ENCODE measurements at regions not wholly inside any gene's neighbourhood (a gene's known extent, or its start where the extent isn't known, plus 50 kb on each side); places are given as distances from the start of the nearest gene placed in this dataset.

- DNase-seq (ENCODE audit: extremely low spot score, unreplicated experiment), result no peak
- Mint-ChIP-seq H3K4me3 (ENCODE audit: unreplicated experiment) (no peak overlapping the region), H3K27ac (ENCODE audit: unreplicated experiment) (no peak overlapping the region), H3K9me3 (ENCODE audit: unreplicated experiment) (peaks cover 6% of the 10 kb centered on the region), H3K27me3 (ENCODE audit: unreplicated experiment) (no peaks in the 10 kb centered on the region), H3K4me1 (ENCODE audit: unreplicated experiment) (no peaks in the 10 kb centered on the region), H3K36me3 (ENCODE audit: unreplicated experiment) (no peaks in the 10 kb centered on the region)
- TF ChIP-seq CTCF (IDR thresholded peaks at IDR 0.05), result no peak
Measured at GRCh38 chr16:8431783-8432182, 158.5 kb downstream of the TMEM114 start.

- H3K27ac Mint-ChIP-seq (ENCODE audit: unreplicated experiment), result no peak overlapping the region
- no peak for TF ChIP-seq CTCF (IDR thresholded peaks at IDR 0.05)
- no peaks in the 10 kb centered on the region for H3K27me3 Mint-ChIP-seq (ENCODE audit: unreplicated experiment)
- no peak overlapping the region for H3K4me3 Mint-ChIP-seq (ENCODE audit: unreplicated experiment)
- peaks cover 7% of the 10 kb centered on the region for H3K9me3 Mint-ChIP-seq (ENCODE audit: unreplicated experiment)
- no peaks in the 10 kb centered on the region for H3K36me3 Mint-ChIP-seq (ENCODE audit: unreplicated experiment)
- no peaks in the 10 kb centered on the region for H3K4me1 Mint-ChIP-seq (ENCODE audit: unreplicated experiment)
- DNase-seq (ENCODE audit: extremely low spot score, unreplicated experiment), result no peak
Measured at GRCh38 chr16:8430401-8430800, 159.9 kb downstream of the TMEM114 start.

GRCh38 chr16:8426569-8426968, 163.7 kb downstream of the TMEM114 start:
- no peak for DNase-seq (ENCODE audit: extremely low spot score, unreplicated experiment)
- TF ChIP-seq CTCF (IDR thresholded peaks at IDR 0.05), result no peak
- no peaks in the 10 kb centered on the region for H3K36me3 Mint-ChIP-seq (ENCODE audit: unreplicated experiment)
- no peaks in the 10 kb centered on the region for H3K27me3 Mint-ChIP-seq (ENCODE audit: unreplicated experiment)
- no peak overlapping the region for H3K27ac Mint-ChIP-seq (ENCODE audit: unreplicated experiment)
- H3K9me3 Mint-ChIP-seq (ENCODE audit: unreplicated experiment), result peaks cover 6% of the 10 kb centered on the region
- no peaks in the 10 kb centered on the region for H3K4me1 Mint-ChIP-seq (ENCODE audit: unreplicated experiment)
- H3K4me3 Mint-ChIP-seq (ENCODE audit: unreplicated experiment), result no peak overlapping the region

GRCh38 chr16:8417145-8417544, 173.2 kb downstream of the TMEM114 start:
- Mint-ChIP-seq H3K27me3 (ENCODE audit: unreplicated experiment) (no peaks in the 10 kb centered on the region), H3K4me1 (ENCODE audit: unreplicated experiment) (no peaks in the 10 kb centered on the region), H3K36me3 (ENCODE audit: unreplicated experiment) (no peaks in the 10 kb centered on the region), H3K9me3 (ENCODE audit: unreplicated experiment) (peaks cover 30% of the 10 kb centered on the region), H3K4me3 (ENCODE audit: unreplicated experiment) (no peak overlapping the region), H3K27ac (ENCODE audit: unreplicated experiment) (no peak overlapping the region)
- DNase-seq (ENCODE audit: extremely low spot score, unreplicated experiment), result no peak
- TF ChIP-seq CTCF (IDR thresholded peaks at IDR 0.05), result no peak

GRCh38 chr16:8408855-8409567, 181.3 kb downstream of the TMEM114 start:
- no peak for DNase-seq (ENCODE audit: extremely low spot score, unreplicated experiment)
- Mint-ChIP-seq H3K27me3 (ENCODE audit: unreplicated experiment) (no peaks in the 10 kb centered on the region), H3K36me3 (ENCODE audit: unreplicated experiment) (no peaks in the 10 kb centered on the region), H3K4me1 (ENCODE audit: unreplicated experiment) (no peaks in the 10 kb centered on the region), H3K9me3 (ENCODE audit: unreplicated experiment) (peaks cover 31% of the 10 kb centered on the region), H3K27ac (ENCODE audit: unreplicated experiment) (no peak overlapping the region), H3K4me3 (ENCODE audit: unreplicated experiment) (no peak overlapping the region)
- TF ChIP-seq CTCF (IDR thresholded peaks at IDR 0.05), result no peak
